DND-41 (cell line): ENCODE measurements at regions not wholly inside any gene's neighbourhood (a gene's known extent, or its start where the extent isn't known, plus 50 kb on each side); places are given as distances from the start of the nearest gene placed in this dataset.

Experiments used
- ATAC-seq: fragments of 200-7000 bp; cut with Tn5 transposase; 3 replicates; pipeline ENCODE4 v1.9.1; 2021; ENCODE audit warnings: low read depth; ENCODE audit not compliant: insufficient read depth
- DNase-seq: peaks from one replicate; pipeline ENCODE4 v3.0.0-alpha.2; 2020
- H2AFZ ChIP-seq: 2 replicates; pipeline ENCODE4 v1.6.0; 2012; ENCODE audit warnings: low read depth, low read length
- H3K27ac ChIP-seq: 2 replicates; pipeline ENCODE4 v1.5.1; 2012; ENCODE audit warnings: low read length, inconsistent platforms
- H3K27me3 ChIP-seq: fragments of 200-600 bp; sonication (generic); 2 replicates; pipeline ENCODE4 v1.6.0; 2012; ENCODE audit warnings: low read length, mild to moderate bottlenecking, inconsistent platforms; ENCODE audit not compliant: insufficient read depth, poor library complexity
- H3K36me3 ChIP-seq: 2 replicates; pipeline ENCODE4 v1.5.1; 2012; ENCODE audit warnings: low read length, inconsistent platforms; ENCODE audit not compliant: insufficient read depth
- H3K4me1 ChIP-seq: 2 replicates; pipeline ENCODE4 v1.5.1; 2012; ENCODE audit warnings: mild to moderate bottlenecking, low read length; ENCODE audit not compliant: insufficient read depth
- H3K4me2 ChIP-seq: 2 replicates; pipeline ENCODE4 v1.6.0; 2012; ENCODE audit warnings: mild to moderate bottlenecking, moderate library complexity, low read length, inconsistent platforms; ENCODE audit not compliant: insufficient read depth
- H3K4me3 ChIP-seq, 2 experiments: fragments of 200-600 bp in 1 of 2; shearing (Covaris generic) in 1 of 2; 2 replicates each; pipeline ENCODE4 v1.5.1; 2012 to 2016; ENCODE audit warnings: inconsistent platforms in 2 of 2, low read length in 2 of 2, mild to moderate bottlenecking in 2 of 2, low read depth in 1 of 2, moderate library complexity in 1 of 2
- H3K79me2 ChIP-seq: 2 replicates; pipeline ENCODE4 v1.6.0; 2012; ENCODE audit warnings: low read length, inconsistent platforms; ENCODE audit not compliant: insufficient read depth
- H3K9ac ChIP-seq: 2 replicates; pipeline ENCODE4 v1.6.0; 2012; ENCODE audit warnings: low read depth, mild to moderate bottlenecking, inconsistent platforms, low read length, moderate library complexity
- H3K9me3 ChIP-seq: 2 replicates; pipeline ENCODE4 v1.5.1; 2012; ENCODE audit warnings: low read length, moderate library complexity, mild to moderate bottlenecking, inconsistent platforms; ENCODE audit not compliant: insufficient read depth, severe bottlenecking
- H4K20me1 ChIP-seq: 2 replicates; pipeline ENCODE4 v1.6.0; 2012; ENCODE audit warnings: low read length; ENCODE audit not compliant: insufficient read depth
- EZH2 ChIP-seq: IDR thresholded peaks from 3 replicates; pipeline ENCODE4 v1.6.1; 2012; ENCODE audit warnings: borderline replicate concordance, low read depth, mild to moderate bottlenecking, moderate library complexity, low read length, inconsistent platforms; ENCODE audit not compliant: severe bottlenecking
- TF ChIP-seq, protein P1 (sequence below): IDR thresholded peaks from 2 replicates; pipeline ENCODE4 v1.5.1; 2012; ENCODE audit warnings: borderline replicate concordance, low read length, moderate library complexity, mild to moderate bottlenecking; ENCODE audit not compliant: poor library complexity, severe bottlenecking; ENCODE audit errors: extremely low read depth

DNA sequence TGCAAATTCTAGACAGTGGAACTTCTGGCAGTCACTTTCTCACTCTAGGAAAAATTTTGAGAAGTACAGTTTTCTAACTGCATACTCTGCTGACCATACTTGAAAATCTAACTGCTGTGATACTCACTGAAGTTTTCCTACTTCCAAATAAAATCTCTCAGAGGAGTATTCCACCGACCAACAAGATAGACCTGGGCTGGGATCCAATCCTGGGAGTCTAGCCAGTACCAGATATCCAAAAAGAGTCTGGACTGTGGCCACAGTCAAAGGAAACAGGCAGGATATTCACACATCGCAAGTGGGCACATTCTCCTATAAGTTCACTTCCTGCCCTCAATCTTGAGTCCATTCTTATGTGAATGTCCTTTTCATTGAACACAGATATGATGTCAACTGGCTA, 1138.7 kb upstream of the PCDH7 start:
- Histone ChIP-seq H3K36me3 (no peaks in the 10 kb centered on the region), H4K20me1 (no peaks in the 10 kb centered on the region), H2AFZ (no peak overlapping the region), H3K27ac (no peak overlapping the region), H3K27me3 (no peaks in the 10 kb centered on the region), H3K79me2 (no peaks in the 10 kb centered on the region), H3K9me3 (no peaks in the 10 kb centered on the region), H3K4me1 (no peaks in the 10 kb centered on the region), H3K4me2 (no peak overlapping the region), H3K9ac (no peak overlapping the region), H3K4me3 (no peak overlapping the region)
- DNase-seq (no peak), ATAC-seq (no peak)
- TF ChIP-seq, protein P1, sequence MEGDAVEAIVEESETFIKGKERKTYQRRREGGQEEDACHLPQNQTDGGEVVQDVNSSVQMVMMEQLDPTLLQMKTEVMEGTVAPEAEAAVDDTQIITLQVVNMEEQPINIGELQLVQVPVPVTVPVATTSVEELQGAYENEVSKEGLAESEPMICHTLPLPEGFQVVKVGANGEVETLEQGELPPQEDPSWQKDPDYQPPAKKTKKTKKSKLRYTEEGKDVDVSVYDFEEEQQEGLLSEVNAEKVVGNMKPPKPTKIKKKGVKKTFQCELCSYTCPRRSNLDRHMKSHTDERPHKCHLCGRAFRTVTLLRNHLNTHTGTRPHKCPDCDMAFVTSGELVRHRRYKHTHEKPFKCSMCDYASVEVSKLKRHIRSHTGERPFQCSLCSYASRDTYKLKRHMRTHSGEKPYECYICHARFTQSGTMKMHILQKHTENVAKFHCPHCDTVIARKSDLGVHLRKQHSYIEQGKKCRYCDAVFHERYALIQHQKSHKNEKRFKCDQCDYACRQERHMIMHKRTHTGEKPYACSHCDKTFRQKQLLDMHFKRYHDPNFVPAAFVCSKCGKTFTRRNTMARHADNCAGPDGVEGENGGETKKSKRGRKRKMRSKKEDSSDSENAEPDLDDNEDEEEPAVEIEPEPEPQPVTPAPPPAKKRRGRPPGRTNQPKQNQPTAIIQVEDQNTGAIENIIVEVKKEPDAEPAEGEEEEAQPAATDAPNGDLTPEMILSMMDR = no peak
- no peak for TF ChIP-seq EZH2

DNA sequence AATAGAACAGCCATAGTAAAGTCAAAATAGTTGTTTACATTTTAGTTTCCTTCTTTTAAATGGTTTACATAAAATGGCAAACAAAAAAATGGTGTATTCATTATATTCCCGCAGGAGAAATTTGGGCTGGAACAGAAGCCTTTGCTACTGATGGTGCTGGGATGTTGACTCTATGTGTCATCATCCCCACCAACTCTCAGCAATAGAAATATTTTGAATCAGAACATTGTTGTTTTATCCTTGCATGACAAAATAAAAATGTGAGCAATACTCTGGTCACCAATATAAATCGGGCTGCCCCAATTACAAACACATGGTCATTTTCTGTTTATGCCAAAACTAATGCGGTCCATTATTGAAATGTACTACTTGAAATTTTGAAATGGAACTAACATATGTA, 1131.6 kb upstream of the PCDH7 start:
- no peak overlapping the region for H3K4me3 ChIP-seq
- no peak overlapping the region for H2AFZ ChIP-seq
- H3K27ac ChIP-seq = no peak overlapping the region
- no peaks in the 10 kb centered on the region for H3K27me3 ChIP-seq
- H3K9me3 ChIP-seq = no peaks in the 10 kb centered on the region
- H3K36me3 ChIP-seq = no peaks in the 10 kb centered on the region
- no peak for DNase-seq
- H3K79me2 ChIP-seq = no peaks in the 10 kb centered on the region
- H3K4me1 ChIP-seq = no peaks in the 10 kb centered on the region
- no peaks in the 10 kb centered on the region for H4K20me1 ChIP-seq
- ATAC-seq = no peak
- H3K9ac ChIP-seq = no peak overlapping the region
- TF ChIP-seq EZH2 = no peak
- TF ChIP-seq, protein P1 = no peak
- H3K4me2 ChIP-seq = no peak overlapping the region

DNA sequence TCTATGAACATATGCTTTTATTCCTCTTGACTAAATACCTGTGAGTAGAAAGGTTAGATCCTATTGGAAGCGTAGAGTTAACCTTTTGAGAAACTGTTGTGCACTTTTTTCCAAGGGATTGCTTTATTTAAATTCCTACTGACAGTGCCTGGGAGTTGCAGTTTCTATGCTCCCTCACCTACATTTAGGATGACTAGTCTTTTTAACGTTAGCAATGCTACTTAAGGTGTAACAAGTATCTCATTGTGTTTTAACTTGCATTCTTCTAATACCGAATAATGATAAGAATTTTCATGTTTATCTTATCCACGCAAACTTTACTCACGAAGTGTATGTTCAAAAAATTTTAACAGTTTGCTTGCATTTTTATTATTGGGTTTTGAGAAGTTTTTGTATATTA, 1123.9 kb upstream of the PCDH7 start:
- H3K4me3 ChIP-seq = no peak overlapping the region
- H2AFZ ChIP-seq = no peak overlapping the region
- H3K4me2 ChIP-seq = no peak overlapping the region
- ATAC-seq (no peak), DNase-seq (no peak)
- no peak for TF ChIP-seq EZH2
- TF ChIP-seq, protein P1 = no peak
- no peaks in the 10 kb centered on the region for H3K36me3 ChIP-seq
- H3K27me3 ChIP-seq = no peaks in the 10 kb centered on the region
- no peaks in the 10 kb centered on the region for H3K4me1 ChIP-seq
- H3K27ac ChIP-seq = no peak overlapping the region
- no peaks in the 10 kb centered on the region for H3K79me2 ChIP-seq
- H3K9ac ChIP-seq = no peak overlapping the region
- H4K20me1 ChIP-seq = no peaks in the 10 kb centered on the region
- H3K9me3 ChIP-seq = no peaks in the 10 kb centered on the region

DNA sequence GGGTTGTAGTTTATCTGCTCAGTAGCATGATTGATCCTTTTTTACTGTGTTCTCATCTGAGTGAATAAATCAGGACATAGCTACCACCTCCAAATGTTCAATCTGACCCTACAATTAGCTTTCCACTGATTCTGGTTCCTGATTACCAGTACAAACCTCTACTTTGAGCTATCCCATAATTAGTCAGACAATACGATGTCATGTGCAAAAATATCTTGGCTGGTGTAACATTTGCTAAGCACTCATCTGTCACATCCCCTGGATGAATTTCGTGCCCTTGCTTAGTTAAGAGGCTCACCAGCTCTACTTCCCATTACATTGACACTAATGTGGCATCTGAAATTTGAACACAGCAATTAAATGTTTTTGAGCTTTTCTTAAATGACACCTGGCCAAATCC, 1101.0 kb upstream of the PCDH7 start:
- Histone ChIP-seq H3K27ac (no peak overlapping the region), H3K36me3 (no peaks in the 10 kb centered on the region), H3K79me2 (no peaks in the 10 kb centered on the region), H3K27me3 (no peaks in the 10 kb centered on the region), H3K4me3 (no peak overlapping the region), H2AFZ (no peak overlapping the region), H3K9me3 (no peaks in the 10 kb centered on the region), H3K4me2 (no peak overlapping the region), H3K9ac (no peak overlapping the region), H4K20me1 (no peaks in the 10 kb centered on the region), H3K4me1 (no peaks in the 10 kb centered on the region)
- no peak for TF ChIP-seq EZH2
- TF ChIP-seq, protein P1 = no peak
- ATAC-seq = no peak
- DNase-seq = no peak
